Body of pancreas (tissue), 4 donors: ENCODE measurements at regions not wholly inside any gene's neighbourhood (a gene's known extent, or its start where the extent isn't known, plus 50 kb on each side); places are given as distances from the start of the nearest gene placed in this dataset.

ENCODE experiments used
- POLR2A ChIP-seq, 3 donors: fragments of 450-650 bp; IDR thresholded peaks; one replicate each; pipeline ENCODE4 v1.6.1; 2016; ENCODE audit warnings: antibody characterized with exemption in 3 of 3, mild to moderate bottlenecking in 2 of 3
- TF ChIP-seq, protein P1 (sequence below), 7 experiments: fragments of 450-650 bp in 4 of 7; fragments of 200-600 bp in 3 of 7; sonication (generic) in 3 of 7; IDR thresholded peaks; one replicate each; pipeline ENCODE4 v1.5.1; 2016 to 2019; ENCODE audit warnings: antibody characterized with exemption in 7 of 7

DNA sequence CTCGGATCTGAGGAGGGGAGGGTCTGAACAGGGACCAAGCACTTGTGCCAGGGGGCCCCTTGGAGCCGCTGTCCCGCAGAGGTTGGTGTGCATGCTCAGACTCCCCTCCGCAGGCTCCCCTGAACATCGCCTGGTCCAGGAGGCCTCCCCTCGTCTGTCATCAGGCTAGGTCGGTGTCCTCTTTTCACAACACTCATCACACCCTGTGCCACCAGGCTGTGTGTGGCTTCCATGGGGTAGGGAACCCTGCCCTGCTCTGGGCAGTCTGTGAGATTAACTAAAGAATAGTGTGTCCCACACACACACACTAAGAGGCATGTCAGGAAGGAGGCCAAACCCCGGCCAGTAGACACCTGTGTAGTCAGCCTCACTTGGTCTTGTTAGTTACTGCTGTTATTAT lies 119.3 kb downstream of the C5orf15 start:
- TF ChIP-seq, protein P1, sequence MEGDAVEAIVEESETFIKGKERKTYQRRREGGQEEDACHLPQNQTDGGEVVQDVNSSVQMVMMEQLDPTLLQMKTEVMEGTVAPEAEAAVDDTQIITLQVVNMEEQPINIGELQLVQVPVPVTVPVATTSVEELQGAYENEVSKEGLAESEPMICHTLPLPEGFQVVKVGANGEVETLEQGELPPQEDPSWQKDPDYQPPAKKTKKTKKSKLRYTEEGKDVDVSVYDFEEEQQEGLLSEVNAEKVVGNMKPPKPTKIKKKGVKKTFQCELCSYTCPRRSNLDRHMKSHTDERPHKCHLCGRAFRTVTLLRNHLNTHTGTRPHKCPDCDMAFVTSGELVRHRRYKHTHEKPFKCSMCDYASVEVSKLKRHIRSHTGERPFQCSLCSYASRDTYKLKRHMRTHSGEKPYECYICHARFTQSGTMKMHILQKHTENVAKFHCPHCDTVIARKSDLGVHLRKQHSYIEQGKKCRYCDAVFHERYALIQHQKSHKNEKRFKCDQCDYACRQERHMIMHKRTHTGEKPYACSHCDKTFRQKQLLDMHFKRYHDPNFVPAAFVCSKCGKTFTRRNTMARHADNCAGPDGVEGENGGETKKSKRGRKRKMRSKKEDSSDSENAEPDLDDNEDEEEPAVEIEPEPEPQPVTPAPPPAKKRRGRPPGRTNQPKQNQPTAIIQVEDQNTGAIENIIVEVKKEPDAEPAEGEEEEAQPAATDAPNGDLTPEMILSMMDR (IDR thresholded peaks at IDR 0.05), result no peak
- no peak for TF ChIP-seq POLR2A (IDR thresholded peaks at IDR 0.05)
